ENCODE measurements at regions not wholly inside any gene's neighbourhood (a gene's known extent, or its start where the extent isn't known, plus 50 kb on each side); places are given as distances from the start of the nearest gene placed in this dataset.

DNA sequence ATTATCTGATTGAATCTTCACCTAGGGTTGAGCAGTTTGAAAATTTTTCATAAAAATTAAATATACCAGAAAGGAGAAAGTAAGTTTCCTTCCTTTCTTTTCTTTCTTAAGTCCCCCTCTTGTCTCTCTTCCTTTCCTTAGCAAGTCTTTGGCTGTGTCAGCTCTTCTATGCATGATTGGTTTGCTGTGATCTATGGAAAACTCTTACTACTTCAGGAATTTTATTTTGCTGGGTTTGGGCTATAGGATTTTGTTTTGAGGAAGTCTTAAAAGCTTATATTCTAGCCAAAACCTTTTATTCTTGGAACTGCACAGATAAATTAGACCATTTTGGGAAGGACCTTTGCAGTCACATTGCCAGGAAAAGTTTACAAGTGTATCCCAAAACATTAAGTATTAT is 173.4 kb upstream of the CITED2 start:
- Histone ChIP-seq H4K20me1 (ENCODE audit: insufficient read depth) (no peaks in the 10 kb centered on the region), H3K9ac (ENCODE audit: low read length) (no peak overlapping the region), H3K27ac (ENCODE audit: low read length) (no peak overlapping the region), H3K9me2 (ENCODE audit: insufficient read depth, low read length) (no peaks in the 10 kb centered on the region), H3K9me3 (ENCODE audit: low read length) (no peaks in the 10 kb centered on the region), H3K36me3 (ENCODE audit: insufficient read depth, low read length) (no peaks in the 10 kb centered on the region), H3F3A (ENCODE audit: insufficient read depth, low read length, poor library complexity, severe bottlenecking) (no peaks in the 10 kb centered on the region), H3K27me3 (ENCODE audit: insufficient read depth, low read depth, low read length) (no peaks in the 10 kb centered on the region), H3K4me2 (ENCODE audit: low read length) (no peak overlapping the region), H3K79me2 (replicated peaks; ENCODE audit: insufficient read depth, low read length) (no peaks in the 10 kb centered on the region), H2AFZ (ENCODE audit: low read depth, low read length) (no peak overlapping the region), H3K4me3 (ENCODE audit: low read length) (no peak overlapping the region)
- TF ChIP-seq, protein P1, sequence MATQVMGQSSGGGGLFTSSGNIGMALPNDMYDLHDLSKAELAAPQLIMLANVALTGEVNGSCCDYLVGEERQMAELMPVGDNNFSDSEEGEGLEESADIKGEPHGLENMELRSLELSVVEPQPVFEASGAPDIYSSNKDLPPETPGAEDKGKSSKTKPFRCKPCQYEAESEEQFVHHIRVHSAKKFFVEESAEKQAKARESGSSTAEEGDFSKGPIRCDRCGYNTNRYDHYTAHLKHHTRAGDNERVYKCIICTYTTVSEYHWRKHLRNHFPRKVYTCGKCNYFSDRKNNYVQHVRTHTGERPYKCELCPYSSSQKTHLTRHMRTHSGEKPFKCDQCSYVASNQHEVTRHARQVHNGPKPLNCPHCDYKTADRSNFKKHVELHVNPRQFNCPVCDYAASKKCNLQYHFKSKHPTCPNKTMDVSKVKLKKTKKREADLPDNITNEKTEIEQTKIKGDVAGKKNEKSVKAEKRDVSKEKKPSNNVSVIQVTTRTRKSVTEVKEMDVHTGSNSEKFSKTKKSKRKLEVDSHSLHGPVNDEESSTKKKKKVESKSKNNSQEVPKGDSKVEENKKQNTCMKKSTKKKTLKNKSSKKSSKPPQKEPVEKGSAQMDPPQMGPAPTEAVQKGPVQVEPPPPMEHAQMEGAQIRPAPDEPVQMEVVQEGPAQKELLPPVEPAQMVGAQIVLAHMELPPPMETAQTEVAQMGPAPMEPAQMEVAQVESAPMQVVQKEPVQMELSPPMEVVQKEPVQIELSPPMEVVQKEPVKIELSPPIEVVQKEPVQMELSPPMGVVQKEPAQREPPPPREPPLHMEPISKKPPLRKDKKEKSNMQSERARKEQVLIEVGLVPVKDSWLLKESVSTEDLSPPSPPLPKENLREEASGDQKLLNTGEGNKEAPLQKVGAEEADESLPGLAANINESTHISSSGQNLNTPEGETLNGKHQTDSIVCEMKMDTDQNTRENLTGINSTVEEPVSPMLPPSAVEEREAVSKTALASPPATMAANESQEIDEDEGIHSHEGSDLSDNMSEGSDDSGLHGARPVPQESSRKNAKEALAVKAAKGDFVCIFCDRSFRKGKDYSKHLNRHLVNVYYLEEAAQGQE (IDR thresholded peaks at IDR 0.05; ENCODE audit: borderline replicate concordance): no peak
- no peak for TF ChIP-seq TAF1 (IDR thresholded peaks at IDR 0.05; ENCODE audit: low read depth)
- TF ChIP-seq MXI1 (conservative IDR thresholded peaks at IDR 0.05; ENCODE audit: poor library complexity, severe bottlenecking): no peak
- TF ChIP-seq SMC3 (conservative IDR thresholded peaks at IDR 0.05; ENCODE audit: poor library complexity): no peak
- TF ChIP-seq EP300 (conservative IDR thresholded peaks at IDR 0.05; ENCODE audit: poor library complexity, severe bottlenecking): no peak

DNA sequence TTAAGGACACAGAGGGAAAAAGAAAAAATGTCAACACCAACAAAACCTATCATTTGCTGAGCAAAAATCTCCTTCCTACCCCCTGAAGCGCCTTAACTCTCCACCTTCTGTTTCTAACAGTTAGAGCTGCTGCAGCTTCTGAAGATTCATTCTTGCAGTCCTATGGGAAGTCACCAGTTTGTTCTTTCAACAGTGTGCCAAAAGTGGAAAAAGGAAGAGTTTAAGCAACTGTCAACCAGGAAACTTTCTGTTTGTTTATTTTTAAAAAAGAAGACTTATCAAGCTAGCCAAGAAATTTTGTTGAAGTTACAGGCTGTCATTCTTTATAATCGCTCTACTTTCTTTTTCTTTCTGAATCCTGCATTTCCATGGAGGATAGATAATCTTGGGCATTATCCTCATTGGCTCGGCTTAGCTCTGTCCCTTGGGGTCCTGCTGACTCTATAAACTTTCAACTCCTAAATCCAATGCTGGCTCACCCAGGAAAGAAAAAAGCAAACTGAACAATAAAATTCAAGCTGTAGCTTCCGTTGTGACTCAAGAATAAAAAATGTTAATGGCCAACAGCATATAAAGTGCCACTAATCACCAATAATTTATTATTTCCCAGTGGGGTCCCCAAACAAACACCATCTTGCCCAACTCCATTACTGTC is 172.8 kb upstream of the CITED2 start:
- no peaks in the 10 kb centered on the region for H3K36me3 ChIP-seq (ENCODE audit: insufficient read depth, low read length)
- H3F3A ChIP-seq (ENCODE audit: insufficient read depth, low read length, poor library complexity, severe bottlenecking): no peaks in the 10 kb centered on the region
- no peaks in the 10 kb centered on the region for H3K9me3 ChIP-seq (ENCODE audit: low read length)
- no peaks in the 10 kb centered on the region for H3K27me3 ChIP-seq (ENCODE audit: insufficient read depth, low read depth, low read length)
- no peak overlapping the region for H3K9ac ChIP-seq (ENCODE audit: low read length)
- no peak overlapping the region for H3K4me2 ChIP-seq (ENCODE audit: low read length)
- H2AFZ ChIP-seq (ENCODE audit: low read depth, low read length): no peak overlapping the region
- H3K79me2 ChIP-seq (replicated peaks; ENCODE audit: insufficient read depth, low read length): no peaks in the 10 kb centered on the region
- no peaks in the 10 kb centered on the region for H3K9me2 ChIP-seq (ENCODE audit: insufficient read depth, low read length)
- TF ChIP-seq SMC3 (conservative IDR thresholded peaks at IDR 0.05; ENCODE audit: poor library complexity) (no peak), MXI1 (conservative IDR thresholded peaks at IDR 0.05; ENCODE audit: poor library complexity, severe bottlenecking) (no peak), TAF1 (IDR thresholded peaks at IDR 0.05; ENCODE audit: low read depth) (no peak), EZH2 (IDR thresholded peaks at IDR 0.05; ENCODE audit: borderline replicate concordance, insufficient read depth, low read length, poor library complexity, severe bottlenecking) (no peak), RAD21 (conservative IDR thresholded peaks at IDR 0.05) (no peak), POLR2AphosphoS5 (IDR thresholded peaks at IDR 0.05) (no peak), EP300 (conservative IDR thresholded peaks at IDR 0.05; ENCODE audit: poor library complexity, severe bottlenecking) (no peak)
- TF ChIP-seq, protein P1 (IDR thresholded peaks at IDR 0.05; ENCODE audit: borderline replicate concordance): no peak
- TF ChIP-seq, protein P2, sequence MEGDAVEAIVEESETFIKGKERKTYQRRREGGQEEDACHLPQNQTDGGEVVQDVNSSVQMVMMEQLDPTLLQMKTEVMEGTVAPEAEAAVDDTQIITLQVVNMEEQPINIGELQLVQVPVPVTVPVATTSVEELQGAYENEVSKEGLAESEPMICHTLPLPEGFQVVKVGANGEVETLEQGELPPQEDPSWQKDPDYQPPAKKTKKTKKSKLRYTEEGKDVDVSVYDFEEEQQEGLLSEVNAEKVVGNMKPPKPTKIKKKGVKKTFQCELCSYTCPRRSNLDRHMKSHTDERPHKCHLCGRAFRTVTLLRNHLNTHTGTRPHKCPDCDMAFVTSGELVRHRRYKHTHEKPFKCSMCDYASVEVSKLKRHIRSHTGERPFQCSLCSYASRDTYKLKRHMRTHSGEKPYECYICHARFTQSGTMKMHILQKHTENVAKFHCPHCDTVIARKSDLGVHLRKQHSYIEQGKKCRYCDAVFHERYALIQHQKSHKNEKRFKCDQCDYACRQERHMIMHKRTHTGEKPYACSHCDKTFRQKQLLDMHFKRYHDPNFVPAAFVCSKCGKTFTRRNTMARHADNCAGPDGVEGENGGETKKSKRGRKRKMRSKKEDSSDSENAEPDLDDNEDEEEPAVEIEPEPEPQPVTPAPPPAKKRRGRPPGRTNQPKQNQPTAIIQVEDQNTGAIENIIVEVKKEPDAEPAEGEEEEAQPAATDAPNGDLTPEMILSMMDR (IDR thresholded peaks at IDR 0.05; ENCODE audit: poor library complexity, severe bottlenecking): no peak
- H4K20me1 ChIP-seq (ENCODE audit: insufficient read depth): no peaks in the 10 kb centered on the region
- H3K27ac ChIP-seq (ENCODE audit: low read length): no peak overlapping the region
- no peak overlapping the region for H3K4me3 ChIP-seq (ENCODE audit: low read length)

Data from neural cell (in vitro differentiated cells).